ENCODE measurements at regions not wholly inside any gene's neighbourhood (a gene's known extent, or its start where the extent isn't known, plus 50 kb on each side); places are given as distances from the start of the nearest gene placed in this dataset.

- TF ChIP-seq CEBPB (IDR thresholded peaks at IDR 0.05; ENCODE audit: low read depth) (no peak), POLR2A (IDR thresholded peaks at IDR 0.05; ENCODE audit: borderline replicate concordance, extremely low read depth, insufficient read depth, insufficient read length) (no peak), SRF (IDR thresholded peaks at IDR 0.05; ENCODE audit: low read depth) (no peak), CTCF (IDR thresholded peaks at IDR 0.05 in 2 of 3, conservative IDR thresholded peaks at IDR 0.05 in 1 of 3; ENCODE audit: borderline replicate concordance in 1 of 3, insufficient read depth in 1 of 3, low read depth in 2 of 3, low read length in 2 of 3) (no peak), EZH2 (IDR thresholded peaks at IDR 0.05) (no peak)
Observed at GRCh38 chr13:22926748-22927400, 253.9 kb upstream of the SGCG start.

Data from HCT116 (cell line).